HFF-Myc (cell line): ENCODE measurements at regions not wholly inside any gene's neighbourhood (a gene's known extent, or its start where the extent isn't known, plus 50 kb on each side); places are given as distances from the start of the nearest gene placed in this dataset.

Experiments used
- DNase-seq: peaks from one replicate; pipeline ENCODE4 v3.0.0-alpha.2; 2011; ENCODE audit warnings: low read depth; ENCODE audit errors: extremely low read depth
- H3K4me3 ChIP-seq: replicated peaks from 2 replicates; pipeline ENCODE4 v1.5.1; 2011; ENCODE audit warnings: low read depth, mild to moderate bottlenecking, control low read depth, low read length
- CTCF ChIP-seq: IDR thresholded peaks from 2 replicates; pipeline ENCODE4 v1.5.1; 2012; ENCODE audit warnings: mild to moderate bottlenecking, low read depth, low read length, control low read depth; ENCODE audit errors: missing control alignments

GRCh38 chr9:80382211-80382891 is 810.6 kb downstream of the TLE4 start:
- DNase-seq, result no peak

GRCh38 chr9:80380301-80380700 is 808.5 kb downstream of the TLE4 start:
- H3K4me3 ChIP-seq, result no peak overlapping the region
- DNase-seq, result no peak
- no peak for TF ChIP-seq CTCF

More at GRCh38 chr9:80382211-80382891, 810.6 kb downstream of the TLE4 start:
- no peak overlapping the region for H3K4me3 ChIP-seq
- no peak for TF ChIP-seq CTCF

- DNase-seq, result no peak
- TF ChIP-seq CTCF, result no peak
Measured at GRCh38 chr9:80378669-80379293, 807.0 kb downstream of the TLE4 start.

GRCh38 chr9:80376180-80376579 is 804.4 kb downstream of the TLE4 start:
- no peak for TF ChIP-seq CTCF
- DNase-seq, result no peak
- H3K4me3 ChIP-seq, result no peak overlapping the region

More at GRCh38 chr9:80378669-80379293, 807.0 kb downstream of the TLE4 start:
- no peak overlapping the region for H3K4me3 ChIP-seq

- no peak overlapping the region for H3K4me3 ChIP-seq
- DNase-seq, result no peak
- TF ChIP-seq CTCF, result no peak
Measured at GRCh38 chr9:80375477-80375876, 803.7 kb downstream of the TLE4 start.

GRCh38 chr9:80369641-80370040 is 797.9 kb downstream of the TLE4 start:
- no peak overlapping the region for H3K4me3 ChIP-seq
- no peak for DNase-seq
- no peak for TF ChIP-seq CTCF

GRCh38 chr9:80366626-80367025 is 794.9 kb downstream of the TLE4 start:
- TF ChIP-seq CTCF, result no peak

More at GRCh38 chr9:80366626-80367025, 794.9 kb downstream of the TLE4 start:
- DNase-seq, result no peak
- H3K4me3 ChIP-seq, result no peak overlapping the region
